GM12891 (cell line): ENCODE measurements at regions not wholly inside any gene's neighbourhood (a gene's known extent, or its start where the extent isn't known, plus 50 kb on each side); places are given as distances from the start of the nearest gene placed in this dataset.

Source experiments
- DNase-seq: peaks from one replicate; pipeline ENCODE4 v3.0.0; 2011; ENCODE audit warnings: low spot score; ENCODE audit not compliant: insufficient read length
- FAIRE-seq: peaks from 2 replicates; lab custom pipeline; 2011; peaks lifted over from hg19 to GRCh38; lab: Jason Lieb, UNC
- PAX5 ChIP-seq: IDR thresholded peaks from 2 replicates; pipeline ENCODE4 v1.6.1; 2011; ENCODE audit warnings: low read length, moderate library complexity, mild to moderate bottlenecking; ENCODE audit not compliant: insufficient read depth, severe bottlenecking
- POLR2A ChIP-seq: IDR thresholded peaks from 2 replicates; pipeline ENCODE4 v1.6.1; 2011; ENCODE audit warnings: low read depth, low read length, control low read depth
- POLR2AphosphoS5 ChIP-seq: IDR thresholded peaks from 2 replicates; pipeline ENCODE4 v1.6.1; 2011; ENCODE audit warnings: low read depth, low read length, control low read depth
- POU2F2 ChIP-seq: IDR thresholded peaks from 2 replicates; pipeline ENCODE4 v1.6.1; 2011; ENCODE audit warnings: low read depth, mild to moderate bottlenecking, control low read depth, low read length, moderate library complexity
- SPI1 ChIP-seq: IDR thresholded peaks from 2 replicates; pipeline ENCODE4 v1.6.1; 2011; ENCODE audit warnings: low read depth, low read length, control low read depth
- TAF1 ChIP-seq: IDR thresholded peaks from 2 replicates; pipeline ENCODE4 v1.6.1; 2011; ENCODE audit warnings: low read depth, low read length, control low read depth

GRCh38 chr4:165588534-165589315, 209.9 kb downstream of the CPE start:
- DNase-seq (no peak), FAIRE-seq (no peak)
- TF ChIP-seq PAX5, result no peak
- no peak for TF ChIP-seq POU2F2
- no peak for TF ChIP-seq POLR2AphosphoS5
- no peak for TF ChIP-seq SPI1
- no peak for TF ChIP-seq TAF1
- no peak for TF ChIP-seq POLR2A

GRCh38 chr4:165592386-165592785, 213.6 kb downstream of the CPE start:
- FAIRE-seq (no peak), DNase-seq (no peak)
- no peak for TF ChIP-seq POLR2A
- TF ChIP-seq POU2F2, result no peak
- no peak for TF ChIP-seq SPI1
- TF ChIP-seq POLR2AphosphoS5, result no peak
- no peak for TF ChIP-seq TAF1
- no peak for TF ChIP-seq PAX5

GRCh38 chr4:165597581-165598480, 219.0 kb downstream of the CPE start:
- no peak for FAIRE-seq
- no peak for DNase-seq

GRCh38 chr4:165600959-165601683, 222.3 kb downstream of the CPE start:
- FAIRE-seq (no peak), DNase-seq (no peak)
- TF ChIP-seq POLR2A, result no peak
- no peak for TF ChIP-seq TAF1
- no peak for TF ChIP-seq POLR2AphosphoS5
- TF ChIP-seq POU2F2, result no peak

More at GRCh38 chr4:165597581-165598480, 219.0 kb downstream of the CPE start:
- TF ChIP-seq POU2F2 (no peak), POLR2A (no peak), POLR2AphosphoS5 (no peak), TAF1 (no peak), PAX5 (no peak), SPI1 (no peak)

DNA sequence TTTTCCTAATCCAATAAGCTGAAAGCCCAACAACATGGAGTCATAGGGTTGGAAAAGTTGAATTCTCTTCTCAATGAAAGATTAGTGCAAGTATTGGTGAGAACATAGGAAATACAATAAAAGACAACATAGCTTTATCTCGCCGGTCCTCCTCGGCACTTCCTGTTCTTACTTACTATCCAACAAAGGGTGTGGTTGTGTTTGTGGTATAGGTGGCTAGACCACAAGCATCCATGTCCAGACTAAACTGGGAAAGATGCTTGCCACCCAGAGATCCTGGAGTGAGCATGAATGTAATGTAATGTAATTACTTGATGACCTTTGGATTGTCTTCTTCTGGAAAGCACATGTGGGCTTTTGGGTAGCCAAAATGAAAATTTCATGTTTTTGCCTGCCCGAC, 223.8 kb downstream of the CPE start:
- DNase-seq (no peak), FAIRE-seq (no peak)
- TF ChIP-seq TAF1 (no peak), POU2F2 (no peak), SPI1 (no peak), PAX5 (no peak), POLR2AphosphoS5 (no peak), POLR2A (no peak)

GRCh38 chr4:165604181-165604580, 225.4 kb downstream of the CPE start:
- TF ChIP-seq PAX5 (no peak), POLR2AphosphoS5 (no peak), POU2F2 (no peak), SPI1 (no peak), POLR2A (no peak), TAF1 (no peak)
- no peak for FAIRE-seq
- no peak for DNase-seq

- no peak for TF ChIP-seq PAX5
- no peak for TF ChIP-seq POLR2AphosphoS5
- TF ChIP-seq POU2F2, result no peak
- no peak for TF ChIP-seq TAF1
- TF ChIP-seq SPI1, result no peak
- no peak for TF ChIP-seq POLR2A
- no peak for FAIRE-seq
Measured at GRCh38 chr4:165605811-165606210, 227.0 kb downstream of the CPE start.

DNA sequence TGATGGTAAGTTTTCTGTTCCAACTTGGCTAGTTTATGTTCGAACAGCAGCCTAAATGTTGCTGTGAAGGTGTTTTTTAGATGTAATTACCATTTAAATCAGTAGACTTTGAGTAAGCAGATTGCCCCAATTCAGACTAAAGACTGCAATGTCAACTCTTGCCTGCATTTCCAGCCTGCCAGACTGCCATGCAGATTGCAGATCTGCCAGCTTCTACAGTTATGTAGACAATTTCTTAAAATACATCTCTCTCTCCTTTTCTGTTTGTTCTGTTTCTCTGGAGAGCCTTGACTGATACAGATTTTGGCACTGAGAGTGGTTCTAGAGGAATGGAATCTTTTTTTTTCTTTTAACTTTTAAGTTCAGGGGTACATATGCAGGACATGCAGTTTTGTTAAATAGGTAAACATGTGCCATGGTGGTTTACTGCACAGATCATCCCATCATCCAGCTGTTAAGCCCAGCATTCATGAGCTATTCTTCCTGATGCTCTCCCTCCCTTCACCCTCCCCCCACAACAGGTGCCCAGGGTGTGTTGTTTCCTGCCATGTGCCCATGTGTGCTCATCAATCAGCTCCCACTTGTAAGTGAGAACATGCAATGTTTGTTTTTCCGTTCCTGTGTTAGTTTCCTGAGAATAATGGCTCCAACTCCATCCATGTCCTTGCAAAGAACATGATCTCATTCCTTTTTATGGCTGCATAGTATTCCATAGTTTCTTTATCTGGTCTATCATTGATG, 227.8 kb downstream of the CPE start:
- DNase-seq (no peak), FAIRE-seq (no peak)
- no peak for TF ChIP-seq POLR2A
- TF ChIP-seq SPI1, result no peak
- TF ChIP-seq TAF1, result no peak
- no peak for TF ChIP-seq POU2F2
- TF ChIP-seq POLR2AphosphoS5, result no peak
- TF ChIP-seq PAX5, result no peak

More at GRCh38 chr4:165605811-165606210, 227.0 kb downstream of the CPE start:
- no peak for DNase-seq
